Endodermal cell (in vitro differentiated cells): ENCODE measurements at regions not wholly inside any gene's neighbourhood (a gene's known extent, or its start where the extent isn't known, plus 50 kb on each side); places are given as distances from the start of the nearest gene placed in this dataset.

Experiments used
- DNase-seq: peaks from one replicate; pipeline ENCODE4 v3.0.0-alpha.2; 2017
- H3K27ac ChIP-seq: 2 replicates; pipeline ENCODE4 v1.5.1; 2013; ENCODE audit warnings: mild to moderate bottlenecking, low read depth, low read length, moderate library complexity
- H3K27me3 ChIP-seq: 2 replicates; pipeline ENCODE4 v1.6.1; 2013; ENCODE audit warnings: mild to moderate bottlenecking, low read length, moderate library complexity; ENCODE audit not compliant: insufficient read depth, control insufficient read depth, poor library complexity, severe bottlenecking
- H3K36me3 ChIP-seq: 2 replicates; pipeline ENCODE4 v1.7.0; 2013; ENCODE audit warnings: mild to moderate bottlenecking, low read length, moderate library complexity; ENCODE audit not compliant: control insufficient read depth, insufficient read depth
- H3K4me1 ChIP-seq: one replicate; pipeline ENCODE4 v1.7.0; 2013; ENCODE audit warnings: low read length; ENCODE audit not compliant: control insufficient read depth, insufficient read depth
- H3K4me3 ChIP-seq: 2 replicates; pipeline ENCODE4 v1.5.1; 2013; ENCODE audit warnings: mild to moderate bottlenecking, low read length, moderate library complexity
- H3K9ac ChIP-seq: 2 replicates; pipeline ENCODE4 v1.6.1; 2013; ENCODE audit warnings: mild to moderate bottlenecking, low read length, moderate library complexity; ENCODE audit not compliant: poor library complexity, severe bottlenecking; ENCODE audit errors: extremely low read depth
- H3K9me3 ChIP-seq: 2 replicates; pipeline ENCODE4 v1.6.1; 2013; ENCODE audit warnings: mild to moderate bottlenecking, low read length, moderate library complexity; ENCODE audit not compliant: control insufficient read depth
- H3K27ac Mint-ChIP-seq: 2 replicates; pipeline ENCODE4 v1.8.0; 2020; ENCODE audit warnings: mixed read lengths
- H3K27me3 Mint-ChIP-seq: 2 replicates; pipeline ENCODE4 v1.8.0; 2021; ENCODE audit warnings: mild to moderate bottlenecking, mixed read lengths; ENCODE audit not compliant: insufficient read depth
- H3K36me3 Mint-ChIP-seq: 2 replicates; pipeline ENCODE4 v1.8.0; 2020; ENCODE audit warnings: low read depth, mixed read lengths
- H3K4me1 Mint-ChIP-seq: 2 replicates; pipeline ENCODE4 v1.8.0; 2020; ENCODE audit warnings: mixed read lengths
- H3K4me3 Mint-ChIP-seq: 2 replicates; pipeline ENCODE4 v1.8.0; 2020; ENCODE audit warnings: mild to moderate bottlenecking, moderate library complexity, mixed read lengths
- H3K9me3 Mint-ChIP-seq: 2 replicates; pipeline ENCODE4 v1.8.0; 2020; ENCODE audit warnings: mild to moderate bottlenecking, mixed read lengths
- WGBS, 2 experiments: methylation state at CpG; one replicate each; pipeline versions ENCODE4 v1.1.5 to v1.1.7; 2013; ENCODE audit warnings: missing lambda C conversion rate in 2 of 2, mixed read lengths in 1 of 2; ENCODE audit not compliant: insufficient coverage in 1 of 2, insufficient read length in 1 of 2; 5-methylcytosine and 5-hydroxymethylcytosine counted together
- TF ChIP-seq, protein P1 (sequence below): fragments of 200-600 bp; sonication (generic); conservative IDR thresholded peaks from 2 replicates; pipeline ENCODE4 v1.5.0; 2021; ENCODE audit warnings: antibody characterized with exemption, mild to moderate bottlenecking

DNA sequence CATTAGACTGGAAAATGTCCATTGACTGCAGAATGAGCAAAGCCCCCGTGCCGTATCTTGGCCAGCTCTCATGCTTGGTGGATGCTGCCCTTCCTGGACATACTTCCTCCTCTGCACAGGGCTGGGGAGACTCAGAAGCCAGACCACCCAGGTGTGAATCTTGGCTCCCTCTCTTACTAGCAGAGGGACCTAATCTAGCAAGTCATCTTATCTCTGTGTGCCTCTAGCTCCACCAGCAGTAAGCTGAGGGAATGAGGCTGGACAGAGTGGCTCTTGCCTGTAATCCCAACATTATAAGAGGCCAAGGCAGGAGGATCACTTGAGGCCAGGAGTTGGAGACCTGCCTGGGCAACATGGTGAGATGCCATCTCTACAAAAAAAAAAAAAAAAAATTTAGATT is 173.8 kb upstream of the GHITM start:
- no peaks in the 10 kb centered on the region for H3K9me3 ChIP-seq
- 82% methylated on average over 2 of the region's 2 CpGs; no CpG with 5 or more reads in 1 of the 2 experiments for WGBS, 2 experiments
- H3K36me3 ChIP-seq, result no peaks in the 10 kb centered on the region
- TF ChIP-seq, protein P1, sequence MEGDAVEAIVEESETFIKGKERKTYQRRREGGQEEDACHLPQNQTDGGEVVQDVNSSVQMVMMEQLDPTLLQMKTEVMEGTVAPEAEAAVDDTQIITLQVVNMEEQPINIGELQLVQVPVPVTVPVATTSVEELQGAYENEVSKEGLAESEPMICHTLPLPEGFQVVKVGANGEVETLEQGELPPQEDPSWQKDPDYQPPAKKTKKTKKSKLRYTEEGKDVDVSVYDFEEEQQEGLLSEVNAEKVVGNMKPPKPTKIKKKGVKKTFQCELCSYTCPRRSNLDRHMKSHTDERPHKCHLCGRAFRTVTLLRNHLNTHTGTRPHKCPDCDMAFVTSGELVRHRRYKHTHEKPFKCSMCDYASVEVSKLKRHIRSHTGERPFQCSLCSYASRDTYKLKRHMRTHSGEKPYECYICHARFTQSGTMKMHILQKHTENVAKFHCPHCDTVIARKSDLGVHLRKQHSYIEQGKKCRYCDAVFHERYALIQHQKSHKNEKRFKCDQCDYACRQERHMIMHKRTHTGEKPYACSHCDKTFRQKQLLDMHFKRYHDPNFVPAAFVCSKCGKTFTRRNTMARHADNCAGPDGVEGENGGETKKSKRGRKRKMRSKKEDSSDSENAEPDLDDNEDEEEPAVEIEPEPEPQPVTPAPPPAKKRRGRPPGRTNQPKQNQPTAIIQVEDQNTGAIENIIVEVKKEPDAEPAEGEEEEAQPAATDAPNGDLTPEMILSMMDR, result peak; percentile 64
- H3K27ac Mint-ChIP-seq, result no peak overlapping the region
- H3K36me3 Mint-ChIP-seq, result no peaks in the 10 kb centered on the region
- no peak overlapping the region for H3K27ac ChIP-seq
- no peaks in the 10 kb centered on the region for H3K9me3 Mint-ChIP-seq
- no peak overlapping the region for H3K9ac ChIP-seq
- DNase-seq, result peak; percentile 61
- H3K4me1 Mint-ChIP-seq, result peaks cover 33% of the 10 kb centered on the region
- no peak overlapping the region for H3K4me3 ChIP-seq
- H3K4me1 ChIP-seq, result peaks cover 4% of the 10 kb centered on the region
- H3K27me3 Mint-ChIP-seq, result no peaks in the 10 kb centered on the region
- H3K27me3 ChIP-seq, result no peaks in the 10 kb centered on the region
- no peak overlapping the region for H3K4me3 Mint-ChIP-seq

GRCh38 chr10:83968052-83968451 is 171.3 kb upstream of the GHITM start:
- H3K4me1 ChIP-seq, result peaks cover 4% of the 10 kb centered on the region
- no peak overlapping the region for H3K4me3 ChIP-seq
- WGBS, 2 experiments, result 0 to 67% methylated on average over 1 to 4 of the region's 4 CpGs
- H3K27me3 Mint-ChIP-seq, result no peaks in the 10 kb centered on the region
- no peaks in the 10 kb centered on the region for H3K36me3 ChIP-seq
- H3K9me3 ChIP-seq, result no peaks in the 10 kb centered on the region
- H3K36me3 Mint-ChIP-seq, result no peaks in the 10 kb centered on the region
- no peak overlapping the region for H3K27ac ChIP-seq
- no peaks in the 10 kb centered on the region for H3K27me3 ChIP-seq
- H3K9me3 Mint-ChIP-seq, result no peaks in the 10 kb centered on the region
- H3K4me1 Mint-ChIP-seq, result peaks cover 20% of the 10 kb centered on the region
- H3K9ac ChIP-seq, result no peak overlapping the region
- TF ChIP-seq, protein P1, result no peak
- no peak overlapping the region for H3K4me3 Mint-ChIP-seq
- H3K27ac Mint-ChIP-seq, result no peak overlapping the region
- no peak for DNase-seq

GRCh38 chr10:83978681-83979383 is 160.5 kb upstream of the GHITM start:
- DNase-seq, result no peak
- Histone ChIP-seq H3K9me3 (no peaks in the 10 kb centered on the region), H3K4me3 (no peak overlapping the region), H3K36me3 (no peaks in the 10 kb centered on the region), H3K4me1 (peaks cover 6% of the 10 kb centered on the region), H3K27ac (no peak overlapping the region), H3K27me3 (no peaks in the 10 kb centered on the region), H3K9ac (no peak overlapping the region)
- no peaks in the 10 kb centered on the region for H3K9me3 Mint-ChIP-seq
- 85 to 86% methylated on average over 4 to 5 of the region's 5 CpGs for WGBS, 2 experiments
- H3K4me1 Mint-ChIP-seq, result peaks cover 9% of the 10 kb centered on the region
- H3K36me3 Mint-ChIP-seq, result no peaks in the 10 kb centered on the region
- TF ChIP-seq, protein P1, result peak; percentile 49
- no peak overlapping the region for H3K27ac Mint-ChIP-seq
- H3K4me3 Mint-ChIP-seq, result no peak overlapping the region
- H3K27me3 Mint-ChIP-seq, result no peaks in the 10 kb centered on the region
